GM23248 (cell line): ENCODE measurements at regions not wholly inside any gene's neighbourhood (a gene's known extent, or its start where the extent isn't known, plus 50 kb on each side); places are given as distances from the start of the nearest gene placed in this dataset.

Source experiments
- EZH2 ChIP-seq: fragments of 200-600 bp; sonication (generic); IDR thresholded peaks from 2 replicates; pipeline ENCODE4 v1.6.1; 2018; ENCODE audit warnings: antibody characterized with exemption, mild to moderate bottlenecking; ENCODE audit not compliant: insufficient read depth, poor library complexity, severe bottlenecking
- EZH2phosphoT487 ChIP-seq: fragments of 200-600 bp; sonication (generic); IDR thresholded peaks from 2 replicates; pipeline ENCODE4 v1.6.1; 2018; ENCODE audit warnings: antibody characterized with exemption, moderate library complexity, mild to moderate bottlenecking, low read depth; ENCODE audit not compliant: insufficient read depth

DNA sequence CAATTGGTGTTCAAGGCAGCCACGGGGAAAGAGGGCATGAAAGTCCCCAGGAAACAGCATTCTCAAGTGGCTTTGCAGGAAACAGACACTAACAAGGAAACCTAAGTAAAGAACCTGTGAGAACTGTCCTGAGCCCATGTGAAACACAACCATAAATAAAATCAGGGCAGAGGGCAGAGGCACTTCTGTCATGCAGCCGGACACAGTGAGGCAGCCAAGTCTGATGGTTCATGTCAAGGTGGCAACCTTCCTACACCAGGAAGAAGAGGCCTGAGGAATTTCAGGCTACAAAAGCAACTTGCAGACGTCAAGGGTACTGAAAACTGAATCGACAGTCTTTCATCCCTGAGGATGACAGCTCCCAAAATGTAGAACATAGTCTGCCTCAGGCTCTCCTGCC is 458.2 kb upstream of the NPVF start:
- no peak for TF ChIP-seq EZH2phosphoT487
- TF ChIP-seq EZH2 = no peak
